GM23338 (cell line): ENCODE measurements at regions not wholly inside any gene's neighbourhood (a gene's known extent, or its start where the extent isn't known, plus 50 kb on each side); places are given as distances from the start of the nearest gene placed in this dataset.

Experiments
- ATAC-seq: fragments of 200-7000 bp; cut with Tn5 transposase; 3 replicates; pipeline ENCODE4 v1.9.1; 2020
- DNase-seq: peaks from one replicate; pipeline ENCODE4 v3.0.0-alpha.2; 2015; ENCODE audit warnings: low spot score
- H2AFZ ChIP-seq: fragments of 200-600 bp; sonication (generic); 2 replicates; pipeline ENCODE4 v1.8.0; 2016; ENCODE audit warnings: antibody characterized with exemption, mild to moderate bottlenecking, moderate library complexity
- H3F3A ChIP-seq: fragments of 200-600 bp; sonication (generic); replicated peaks from 2 replicates; pipeline ENCODE4 v1.8.0; 2017; ENCODE audit warnings: antibody characterized with exemption, mixed run types, low read depth
- H3K27ac ChIP-seq: fragments of 200-600 bp; sonication (generic); 2 replicates; pipeline ENCODE4 v1.6.1; 2016; ENCODE audit warnings: low read depth
- H3K27me3 ChIP-seq: fragments of 200-600 bp; sonication (generic); 2 replicates; pipeline ENCODE4 v1.8.0; 2016; ENCODE audit warnings: mild to moderate bottlenecking, mixed run types, moderate library complexity; ENCODE audit not compliant: insufficient read depth
- H3K36me3 ChIP-seq: fragments of 200-600 bp; sonication (generic); 2 replicates; pipeline ENCODE4 v1.8.0; 2016; ENCODE audit warnings: mild to moderate bottlenecking; ENCODE audit not compliant: insufficient read depth
- H3K4me1 ChIP-seq: fragments of 200-600 bp; sonication (generic); 2 replicates; pipeline ENCODE4 v1.8.0; 2016; ENCODE audit warnings: mild to moderate bottlenecking, moderate library complexity; ENCODE audit not compliant: insufficient read depth
- H3K4me2 ChIP-seq: fragments of 200-600 bp; sonication (generic); 2 replicates; pipeline ENCODE4 v1.7.1; 2017; ENCODE audit warnings: mixed run types
- H3K4me3 ChIP-seq: fragments of 200-600 bp; sonication (generic); 2 replicates; pipeline ENCODE4 v1.6.1; 2016; ENCODE audit warnings: mixed run types
- H3K79me2 ChIP-seq: fragments of 200-600 bp; sonication (generic); replicated peaks from 2 replicates; pipeline ENCODE4 v1.8.0; 2017; ENCODE audit warnings: mild to moderate bottlenecking; ENCODE audit not compliant: insufficient read depth
- H3K9me2 ChIP-seq: fragments of 200-600 bp; sonication (generic); 2 replicates; pipeline ENCODE4 v1.8.0; 2017; ENCODE audit not compliant: insufficient read depth
- H4K20me1 ChIP-seq: fragments of 200-600 bp; sonication (generic); replicated peaks from 2 replicates; pipeline ENCODE4 v1.8.0; 2017; ENCODE audit warnings: mild to moderate bottlenecking; ENCODE audit not compliant: insufficient read depth
- H3K27ac Mint-ChIP-seq: 2 replicates; pipeline ENCODE4 v1.8.0; 2020; ENCODE audit warnings: inconsistent platforms, mild to moderate bottlenecking, moderate library complexity, mixed read lengths
- H3K27me3 Mint-ChIP-seq: 3 replicates; pipeline ENCODE4 v1.8.0; 2022; ENCODE audit warnings: low read depth, mild to moderate bottlenecking, moderate library complexity, mixed read lengths, inconsistent platforms; ENCODE audit not compliant: insufficient read depth, poor library complexity
- H3K36me3 Mint-ChIP-seq: 3 replicates; pipeline ENCODE4 v1.8.0; 2021; ENCODE audit warnings: low read depth, mild to moderate bottlenecking, inconsistent platforms, moderate library complexity, mixed read lengths
- H3K4me1 Mint-ChIP-seq: 3 replicates; pipeline ENCODE4 v1.8.0; 2020; ENCODE audit warnings: mild to moderate bottlenecking, inconsistent platforms, mixed read lengths
- H3K4me3 Mint-ChIP-seq: 3 replicates; pipeline ENCODE4 v1.8.0; 2021; ENCODE audit warnings: moderate library complexity, mild to moderate bottlenecking, inconsistent platforms, mixed read lengths
- H3K9me3 Mint-ChIP-seq: 3 replicates; pipeline ENCODE4 v1.8.0; 2020; ENCODE audit warnings: moderate library complexity, mild to moderate bottlenecking, inconsistent platforms, mixed read lengths
- CREB1 ChIP-seq: fragments of 250-450 bp; sonication (Bioruptor Pico); IDR thresholded peaks from 2 replicates; pipeline ENCODE4 v1.5.0; 2020; ENCODE audit warnings: low read depth, mild to moderate bottlenecking, moderate library complexity
- EZH2 ChIP-seq: fragments of 200-600 bp; sonication (generic); IDR thresholded peaks from one replicate; pipeline ENCODE4 v1.8.0; 2017; ENCODE audit warnings: antibody characterized with exemption, mild to moderate bottlenecking, low read depth; ENCODE audit not compliant: unreplicated experiment
- JUNB ChIP-seq: IDR thresholded peaks from one replicate; pipeline ENCODE4 v1.6.1; 2016; ENCODE audit warnings: antibody characterized with exemption; ENCODE audit not compliant: unreplicated experiment
- NANOG ChIP-seq: IDR thresholded peaks from 2 replicates; pipeline ENCODE4 v1.6.1; 2016; ENCODE audit warnings: antibody characterized with exemption, borderline replicate concordance
- POLR2AphosphoS5 ChIP-seq: IDR thresholded peaks from 2 replicates; pipeline ENCODE4 v1.6.1; 2016; ENCODE audit warnings: antibody characterized with exemption, low read depth
- STAT1 ChIP-seq: IDR thresholded peaks from one replicate; pipeline ENCODE4 v1.6.1; 2016; ENCODE audit warnings: antibody characterized with exemption; ENCODE audit not compliant: unreplicated experiment
- ZNF114 ChIP-seq: fragments of 250-450 bp; sonication (Bioruptor Pico); IDR thresholded peaks from 2 replicates; pipeline ENCODE4 v1.5.0; 2020; ENCODE audit warnings: mild to moderate bottlenecking, moderate library complexity
- ZNF331 ChIP-seq: fragments of 250-450 bp; sonication (Bioruptor Pico); IDR thresholded peaks from 2 replicates; pipeline ENCODE4 v1.5.0; 2020; ENCODE audit warnings: low read depth, mild to moderate bottlenecking, moderate library complexity
- TF ChIP-seq, protein P1 (sequence below): IDR thresholded peaks from 2 replicates; pipeline ENCODE4 v1.6.1; 2016; ENCODE audit warnings: antibody characterized with exemption
- TF ChIP-seq, protein P2 (sequence below), 2 experiments: fragments of 200-600 bp in 1 of 2; sonication (generic) in 1 of 2; conservative IDR thresholded peaks; 2 replicates each; pipeline versions ENCODE4 v1.5.1 to v1.6.1; 2016 to 2017; ENCODE audit warnings: antibody characterized with exemption in 2 of 2, low read depth in 2 of 2, mild to moderate bottlenecking in 2 of 2, moderate library complexity in 1 of 2
- TF ChIP-seq, protein P3 (sequence below): IDR thresholded peaks from one replicate; pipeline ENCODE4 v1.6.1; 2018; ENCODE audit warnings: antibody characterized with exemption; ENCODE audit not compliant: unreplicated experiment

DNA sequence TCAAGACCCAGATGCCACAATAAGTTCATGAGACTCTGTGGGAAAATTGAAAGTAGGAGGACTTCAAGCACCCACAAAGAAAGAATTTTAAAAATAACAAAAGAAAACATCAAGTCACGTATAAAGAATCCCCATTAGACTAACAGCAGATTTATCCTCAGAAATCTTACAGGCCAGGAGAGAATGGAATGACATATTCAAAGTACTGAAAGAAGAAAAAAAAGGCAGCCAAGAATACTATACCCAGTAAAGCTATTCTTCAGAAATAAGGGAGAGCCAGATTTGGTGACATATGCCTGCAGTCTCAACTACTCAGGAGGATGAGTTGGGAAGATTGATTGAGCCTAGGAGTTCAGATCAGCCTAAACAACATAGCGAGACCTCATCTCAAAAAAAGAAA lies 84.3 kb upstream of the CD53 start:
- Histone ChIP-seq H3K79me2 (no peaks in the 10 kb centered on the region), H3K4me2 (no peak overlapping the region), H3K4me1 (no peaks in the 10 kb centered on the region), H3F3A (no peaks in the 10 kb centered on the region), H2AFZ (no peak overlapping the region), H3K36me3 (no peaks in the 10 kb centered on the region), H3K4me3 (no peak overlapping the region), H4K20me1 (no peaks in the 10 kb centered on the region), H3K27me3 (peaks cover 3% of the 10 kb centered on the region; the same call in 1 of the 2 replicates), H3K9me2 (no peaks in the 10 kb centered on the region), H3K27ac (no peak overlapping the region)
- TF ChIP-seq STAT1 (no peak), EZH2 (no peak), ZNF114 (no peak), POLR2AphosphoS5 (no peak)
- TF ChIP-seq, protein P1, sequence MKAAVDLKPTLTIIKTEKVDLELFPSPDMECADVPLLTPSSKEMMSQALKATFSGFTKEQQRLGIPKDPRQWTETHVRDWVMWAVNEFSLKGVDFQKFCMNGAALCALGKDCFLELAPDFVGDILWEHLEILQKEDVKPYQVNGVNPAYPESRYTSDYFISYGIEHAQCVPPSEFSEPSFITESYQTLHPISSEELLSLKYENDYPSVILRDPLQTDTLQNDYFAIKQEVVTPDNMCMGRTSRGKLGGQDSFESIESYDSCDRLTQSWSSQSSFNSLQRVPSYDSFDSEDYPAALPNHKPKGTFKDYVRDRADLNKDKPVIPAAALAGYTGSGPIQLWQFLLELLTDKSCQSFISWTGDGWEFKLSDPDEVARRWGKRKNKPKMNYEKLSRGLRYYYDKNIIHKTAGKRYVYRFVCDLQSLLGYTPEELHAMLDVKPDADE, result no peak
- TF ChIP-seq, protein P2, sequence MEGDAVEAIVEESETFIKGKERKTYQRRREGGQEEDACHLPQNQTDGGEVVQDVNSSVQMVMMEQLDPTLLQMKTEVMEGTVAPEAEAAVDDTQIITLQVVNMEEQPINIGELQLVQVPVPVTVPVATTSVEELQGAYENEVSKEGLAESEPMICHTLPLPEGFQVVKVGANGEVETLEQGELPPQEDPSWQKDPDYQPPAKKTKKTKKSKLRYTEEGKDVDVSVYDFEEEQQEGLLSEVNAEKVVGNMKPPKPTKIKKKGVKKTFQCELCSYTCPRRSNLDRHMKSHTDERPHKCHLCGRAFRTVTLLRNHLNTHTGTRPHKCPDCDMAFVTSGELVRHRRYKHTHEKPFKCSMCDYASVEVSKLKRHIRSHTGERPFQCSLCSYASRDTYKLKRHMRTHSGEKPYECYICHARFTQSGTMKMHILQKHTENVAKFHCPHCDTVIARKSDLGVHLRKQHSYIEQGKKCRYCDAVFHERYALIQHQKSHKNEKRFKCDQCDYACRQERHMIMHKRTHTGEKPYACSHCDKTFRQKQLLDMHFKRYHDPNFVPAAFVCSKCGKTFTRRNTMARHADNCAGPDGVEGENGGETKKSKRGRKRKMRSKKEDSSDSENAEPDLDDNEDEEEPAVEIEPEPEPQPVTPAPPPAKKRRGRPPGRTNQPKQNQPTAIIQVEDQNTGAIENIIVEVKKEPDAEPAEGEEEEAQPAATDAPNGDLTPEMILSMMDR (conservative IDR thresholded peaks at IDR 0.05; ENCODE audit: low read depth in 2 of 2), result no peak
- TF ChIP-seq, protein P3, sequence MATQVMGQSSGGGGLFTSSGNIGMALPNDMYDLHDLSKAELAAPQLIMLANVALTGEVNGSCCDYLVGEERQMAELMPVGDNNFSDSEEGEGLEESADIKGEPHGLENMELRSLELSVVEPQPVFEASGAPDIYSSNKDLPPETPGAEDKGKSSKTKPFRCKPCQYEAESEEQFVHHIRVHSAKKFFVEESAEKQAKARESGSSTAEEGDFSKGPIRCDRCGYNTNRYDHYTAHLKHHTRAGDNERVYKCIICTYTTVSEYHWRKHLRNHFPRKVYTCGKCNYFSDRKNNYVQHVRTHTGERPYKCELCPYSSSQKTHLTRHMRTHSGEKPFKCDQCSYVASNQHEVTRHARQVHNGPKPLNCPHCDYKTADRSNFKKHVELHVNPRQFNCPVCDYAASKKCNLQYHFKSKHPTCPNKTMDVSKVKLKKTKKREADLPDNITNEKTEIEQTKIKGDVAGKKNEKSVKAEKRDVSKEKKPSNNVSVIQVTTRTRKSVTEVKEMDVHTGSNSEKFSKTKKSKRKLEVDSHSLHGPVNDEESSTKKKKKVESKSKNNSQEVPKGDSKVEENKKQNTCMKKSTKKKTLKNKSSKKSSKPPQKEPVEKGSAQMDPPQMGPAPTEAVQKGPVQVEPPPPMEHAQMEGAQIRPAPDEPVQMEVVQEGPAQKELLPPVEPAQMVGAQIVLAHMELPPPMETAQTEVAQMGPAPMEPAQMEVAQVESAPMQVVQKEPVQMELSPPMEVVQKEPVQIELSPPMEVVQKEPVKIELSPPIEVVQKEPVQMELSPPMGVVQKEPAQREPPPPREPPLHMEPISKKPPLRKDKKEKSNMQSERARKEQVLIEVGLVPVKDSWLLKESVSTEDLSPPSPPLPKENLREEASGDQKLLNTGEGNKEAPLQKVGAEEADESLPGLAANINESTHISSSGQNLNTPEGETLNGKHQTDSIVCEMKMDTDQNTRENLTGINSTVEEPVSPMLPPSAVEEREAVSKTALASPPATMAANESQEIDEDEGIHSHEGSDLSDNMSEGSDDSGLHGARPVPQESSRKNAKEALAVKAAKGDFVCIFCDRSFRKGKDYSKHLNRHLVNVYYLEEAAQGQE, result no peak
- Mint-ChIP-seq H3K4me1 (no peaks in the 10 kb centered on the region), H3K27ac (no peak overlapping the region), H3K27me3 (no peaks in the 10 kb centered on the region), H3K36me3 (no peaks in the 10 kb centered on the region; the same call in 2 of the 3 replicates), H3K9me3 (peaks cover 2% of the 10 kb centered on the region; the same call in 2 of the 3 replicates), H3K4me3 (no peak overlapping the region)
- no peak for DNase-seq
- no peak for ATAC-seq

DNA sequence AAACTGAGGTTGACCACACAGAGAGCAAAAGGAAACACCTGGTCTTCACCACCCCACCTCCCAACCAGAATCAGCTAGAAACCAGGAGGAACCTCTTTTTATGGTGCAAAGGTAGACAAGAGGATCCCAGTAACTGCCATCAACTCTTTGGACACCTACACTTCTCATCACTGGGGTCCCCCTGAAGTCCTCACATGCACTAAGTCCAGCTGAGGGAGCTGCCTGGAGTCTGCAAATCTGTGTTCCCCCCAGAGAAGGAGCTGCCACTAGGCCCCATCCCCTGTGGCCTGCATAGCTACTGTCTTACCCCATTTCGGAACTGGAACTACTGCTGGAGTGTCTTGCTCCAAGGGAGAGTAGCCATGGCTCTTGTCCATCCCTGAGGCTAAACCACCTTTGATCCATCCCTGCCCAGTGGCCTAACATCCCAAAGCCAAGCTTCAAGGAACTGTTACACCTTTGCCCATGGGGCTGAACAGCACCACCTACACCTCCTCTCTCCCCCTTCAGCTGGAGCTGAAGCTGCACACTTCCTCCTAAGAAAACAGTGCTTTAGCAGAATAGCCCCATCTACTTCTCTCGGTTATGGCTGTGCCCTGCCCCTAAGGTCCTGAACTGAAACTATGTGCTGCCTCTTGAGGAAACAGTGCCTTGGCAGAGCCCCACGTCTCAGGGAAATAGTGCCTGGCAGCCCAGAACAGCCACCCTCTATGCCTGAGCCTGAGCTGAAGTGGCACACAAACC lies 85.4 kb upstream of the CD53 start:
- H3K27ac Mint-ChIP-seq, result no peak overlapping the region
- no peak overlapping the region for H3K4me2 ChIP-seq
- no peaks in the 10 kb centered on the region for H3K27me3 Mint-ChIP-seq
- H3K27me3 ChIP-seq, result peaks cover 3% of the 10 kb centered on the region; the same call in 1 of the 2 replicates
- H3K27ac ChIP-seq, result no peak overlapping the region
- no peaks in the 10 kb centered on the region for H3K4me1 Mint-ChIP-seq
- no peaks in the 10 kb centered on the region for H3K79me2 ChIP-seq
- H3K4me3 ChIP-seq, result no peak overlapping the region
- no peaks in the 10 kb centered on the region for H3F3A ChIP-seq
- DNase-seq, result no peak
- H3K36me3 ChIP-seq, result no peaks in the 10 kb centered on the region
- no peaks in the 10 kb centered on the region for H3K9me2 ChIP-seq
- H3K4me1 ChIP-seq, result no peaks in the 10 kb centered on the region
- no peaks in the 10 kb centered on the region; the same call in 2 of the 3 replicates for H3K36me3 Mint-ChIP-seq
- ATAC-seq, result no peak
- H3K4me3 Mint-ChIP-seq, result no peak overlapping the region
- H2AFZ ChIP-seq, result no peak overlapping the region
- H4K20me1 ChIP-seq, result no peaks in the 10 kb centered on the region
- H3K9me3 Mint-ChIP-seq, result no peaks in the 10 kb centered on the region
- TF ChIP-seq JUNB (no peak), ZNF331 (CRISPR knock-in tag) (no peak), NANOG (no peak), ZNF114 (no peak), CREB1 (CRISPR knock-in tag) (no peak), STAT1 (no peak)
- TF ChIP-seq, protein P1, result no peak
- TF ChIP-seq, protein P2 (conservative IDR thresholded peaks at IDR 0.05; ENCODE audit: low read depth in 2 of 2), result no peak
